SU-DHL-6 (cell line): ENCODE measurements at regions not wholly inside any gene's neighbourhood (a gene's known extent, or its start where the extent isn't known, plus 50 kb on each side); places are given as distances from the start of the nearest gene placed in this dataset.
"Not testable (repeated sequence)": the region's sequence is repeated elsewhere in the genome, so short reads cannot be mapped to it uniquely, and the experiment has no call there.

Experiments
- H2AFZ ChIP-seq: fragments of 200-600 bp; sonication (generic); 2 replicates; pipeline ENCODE4 v1.6.1; 2014; ENCODE audit warnings: low read depth, mild to moderate bottlenecking, moderate library complexity, mixed read lengths, antibody characterized with exemption, low read length; ENCODE audit not compliant: severe bottlenecking
- H3F3A ChIP-seq: fragments of 200-600 bp; shearing (Covaris generic); 2 replicates; pipeline ENCODE4 v1.6.0; 2016; ENCODE audit warnings: antibody characterized with exemption, mild to moderate bottlenecking; ENCODE audit not compliant: insufficient read depth
- H3K27ac ChIP-seq: fragments of 200-600 bp; sonication (generic); 2 replicates; pipeline ENCODE4 v1.5.1; 2016; ENCODE audit warnings: low read depth, mild to moderate bottlenecking, low read length, moderate library complexity, mixed read lengths
- H3K27me3 ChIP-seq: fragments of 200-600 bp; sonication (generic), shearing (Covaris generic); 2 replicates; pipeline ENCODE4 v1.6.0; 2014; ENCODE audit warnings: mild to moderate bottlenecking, low read length
- H3K36me3 ChIP-seq: fragments of 200-600 bp; sonication (generic); 2 replicates; pipeline ENCODE4 v1.6.1; 2014; ENCODE audit warnings: mild to moderate bottlenecking, low read length, mixed read lengths
- H3K4me2 ChIP-seq: fragments of 300-600, 200-600 bp; shearing (Covaris generic), sonication (generic); 2 replicates; pipeline ENCODE4 v1.6.0; 2014; ENCODE audit warnings: low read length, low read depth, mild to moderate bottlenecking; ENCODE audit not compliant: poor library complexity, severe bottlenecking
- H3K4me3 ChIP-seq: fragments of 200-600 bp; sonication (generic); 2 replicates; pipeline ENCODE4 v1.5.1; 2014; ENCODE audit warnings: antibody characterized with exemption, low read length, mild to moderate bottlenecking, mixed read lengths; ENCODE audit not compliant: insufficient read depth, poor library complexity, severe bottlenecking
- H3K79me2 ChIP-seq: fragments of 200-600 bp; sonication (generic); 2 replicates; pipeline ENCODE4 v1.6.1; 2014; ENCODE audit warnings: mild to moderate bottlenecking, low read length, moderate library complexity; ENCODE audit not compliant: insufficient read depth
- H3K9ac ChIP-seq: fragments of 200-600 bp; sonication (generic); 2 replicates; pipeline ENCODE4 v1.7.0; 2014; ENCODE audit warnings: mild to moderate bottlenecking, low read length
- H3K9me2 ChIP-seq: fragments of 200-600 bp; sonication (generic); replicated peaks from 2 replicates; pipeline ENCODE4 v1.6.1; 2014; ENCODE audit warnings: low read length; ENCODE audit not compliant: insufficient read depth
- H3K9me3 ChIP-seq: fragments of 200-600 bp; sonication (generic); 2 replicates; pipeline ENCODE4 v1.6.1; 2014; ENCODE audit warnings: low read length, mixed read lengths; ENCODE audit not compliant: insufficient read depth
- H4K20me1 ChIP-seq: fragments of 200-600 bp; sonication (generic); 2 replicates; pipeline ENCODE4 v1.6.1; 2014; ENCODE audit warnings: low read depth, mild to moderate bottlenecking, antibody characterized with exemption, low read length, moderate library complexity, mixed read lengths

DNA sequence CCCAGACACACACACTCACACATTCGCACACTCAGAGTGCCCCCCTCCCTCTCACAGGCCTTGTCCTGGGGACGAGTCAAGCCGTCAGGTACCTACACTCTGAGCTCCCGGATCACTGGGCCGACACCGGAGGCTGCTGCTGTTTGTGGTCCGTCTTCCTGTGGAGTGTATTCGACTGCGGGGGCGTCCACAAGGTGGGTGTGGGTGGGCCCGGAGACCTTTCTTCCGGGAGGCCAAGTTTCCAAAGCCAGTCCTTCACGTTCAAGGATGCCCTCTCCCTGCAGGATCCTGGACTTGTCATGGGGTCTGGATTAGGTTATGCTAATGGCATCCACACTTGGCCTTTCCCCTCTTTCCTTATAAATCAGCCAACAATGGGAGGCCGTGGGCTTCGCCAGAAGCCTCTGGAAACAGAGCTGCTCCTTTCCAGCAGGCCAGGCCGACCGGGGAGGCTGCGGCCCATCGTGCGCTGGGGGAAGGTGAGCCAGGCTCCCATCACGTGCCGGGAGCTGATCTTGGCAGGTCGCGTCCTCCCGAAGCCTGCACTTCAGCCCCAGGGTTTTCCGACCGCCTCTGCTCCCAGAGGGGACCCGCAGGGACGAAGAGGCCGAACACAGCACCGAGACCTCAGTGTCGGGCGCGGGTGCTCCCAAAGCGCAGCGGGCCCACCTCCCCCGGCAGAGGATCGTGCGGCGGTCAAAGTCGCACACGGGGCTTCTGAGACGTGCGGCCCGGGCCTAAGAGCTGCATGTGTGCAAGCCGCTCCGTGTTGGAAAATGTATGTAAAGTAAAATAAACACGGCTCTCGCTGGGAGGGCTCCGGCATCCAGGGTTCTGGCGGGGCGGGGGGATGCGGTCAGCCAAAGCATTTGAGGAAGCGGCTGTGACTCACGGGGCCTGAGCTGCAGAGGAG lies 196.5 kb upstream of the ZNF469 start:
- not testable (repeated sequence) for H2AFZ ChIP-seq, H4K20me1 ChIP-seq, H3K9me3 ChIP-seq, H3K79me2 ChIP-seq, H3K4me2 ChIP-seq, H3F3A ChIP-seq, H3K36me3 ChIP-seq, H3K27me3 ChIP-seq, H3K9me2 ChIP-seq, H3K9ac ChIP-seq, H3K4me3 ChIP-seq, H3K27ac ChIP-seq

DNA sequence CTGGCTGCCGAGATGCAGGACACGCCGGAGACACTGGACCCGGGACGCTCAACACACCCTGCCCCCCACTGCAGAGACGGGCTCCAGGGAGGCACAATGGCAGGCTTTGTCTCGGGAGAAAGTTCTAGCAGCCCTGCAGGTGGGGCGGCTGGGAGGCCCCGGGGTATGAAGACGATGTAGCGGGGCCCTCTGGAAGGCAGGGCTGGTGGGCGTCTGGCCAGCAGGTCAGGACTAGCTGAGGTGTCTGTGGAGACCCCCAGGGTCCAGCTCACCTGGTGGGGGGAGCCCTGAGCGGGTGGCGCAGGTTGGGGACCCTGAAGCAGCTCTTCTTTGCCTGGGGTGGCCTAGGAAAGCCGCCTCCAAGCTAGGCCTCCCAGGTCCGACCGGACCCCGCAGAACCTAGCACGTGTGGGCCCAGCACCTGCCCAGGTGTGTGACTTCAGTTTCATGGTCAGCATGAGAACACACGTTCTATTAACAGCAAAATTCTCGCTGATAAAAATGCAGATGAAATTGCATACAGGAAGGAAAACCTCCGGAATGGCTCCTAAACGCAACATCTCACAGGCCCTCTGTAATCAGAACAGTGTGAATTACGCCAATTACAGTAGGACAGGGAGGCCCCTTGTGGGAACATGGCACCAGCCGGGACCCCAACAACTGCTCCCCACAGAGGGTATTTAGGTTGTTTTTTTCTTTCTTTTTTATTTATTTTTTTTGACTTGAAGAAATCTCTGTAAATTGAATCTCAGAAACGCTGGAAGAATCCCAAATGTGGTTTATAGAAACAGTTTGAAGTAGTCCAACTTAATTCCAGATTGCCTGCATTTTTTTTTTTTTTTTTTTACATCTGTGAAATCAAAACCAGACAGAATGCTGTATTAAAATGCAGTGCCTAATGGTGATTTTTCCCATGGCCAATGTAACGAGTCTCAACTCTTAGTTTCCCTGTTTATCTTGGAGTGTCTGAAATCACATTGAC lies 195.6 kb upstream of the ZNF469 start:
- not testable (repeated sequence) for H3K36me3 ChIP-seq, H2AFZ ChIP-seq, H3K79me2 ChIP-seq, H3K4me3 ChIP-seq, H4K20me1 ChIP-seq, H3K9ac ChIP-seq, H3K4me2 ChIP-seq, H3K9me2 ChIP-seq, H3K27ac ChIP-seq, H3K27me3 ChIP-seq, H3K9me3 ChIP-seq, H3F3A ChIP-seq

DNA sequence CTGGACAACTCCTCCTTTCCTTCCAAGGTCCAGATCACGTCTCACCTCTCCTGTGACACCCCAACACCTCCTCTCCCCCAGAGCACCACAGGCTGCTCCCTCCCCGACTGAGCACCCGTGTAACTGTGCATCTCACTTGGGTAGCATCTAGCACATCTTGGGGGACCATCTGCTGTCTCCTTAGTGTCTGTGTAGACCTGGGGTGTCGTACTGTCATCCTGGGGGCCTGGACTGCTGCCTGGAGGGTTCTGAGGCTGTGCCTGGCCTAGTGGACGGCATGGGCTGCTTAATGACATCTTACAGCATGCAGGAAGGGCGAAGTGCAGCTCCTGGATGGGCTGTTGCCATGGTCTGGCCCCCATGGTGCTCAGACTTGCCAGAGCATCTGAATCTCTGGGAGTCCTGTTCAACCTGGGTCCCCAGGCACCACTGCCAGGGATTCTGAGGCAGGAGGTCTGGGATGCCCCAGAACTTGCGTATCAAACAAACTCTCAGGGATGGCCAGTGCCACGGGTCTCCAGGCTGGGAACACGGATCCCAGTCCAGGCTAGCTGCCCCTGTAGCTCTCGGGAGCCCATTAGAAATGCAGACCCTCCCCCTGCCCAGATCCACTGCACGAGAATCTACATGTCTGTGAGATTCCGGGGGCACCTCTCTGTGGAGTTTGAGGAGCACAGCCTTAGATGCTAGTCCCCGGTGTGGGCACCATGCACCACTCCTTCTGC lies 194.4 kb upstream of the ZNF469 start:
- H3K36me3 ChIP-seq, H2AFZ ChIP-seq, H3F3A ChIP-seq, H4K20me1 ChIP-seq, H3K4me2 ChIP-seq, H3K9me2 ChIP-seq, H3K27me3 ChIP-seq, H3K4me3 ChIP-seq, H3K9ac ChIP-seq, H3K79me2 ChIP-seq, H3K9me3 ChIP-seq, H3K27ac ChIP-seq: not testable (repeated sequence)

- not testable (repeated sequence) for H3K9me3 ChIP-seq, H3K9me2 ChIP-seq, H2AFZ ChIP-seq, H3K4me2 ChIP-seq, H3K27ac ChIP-seq, H3K27me3 ChIP-seq, H3F3A ChIP-seq, H3K9ac ChIP-seq, H3K79me2 ChIP-seq, H4K20me1 ChIP-seq, H3K36me3 ChIP-seq, H3K4me3 ChIP-seq
These were observed 192.1 kb upstream of the ZNF469 start for GRCh38 chr16:88190592-88191095.

DNA sequence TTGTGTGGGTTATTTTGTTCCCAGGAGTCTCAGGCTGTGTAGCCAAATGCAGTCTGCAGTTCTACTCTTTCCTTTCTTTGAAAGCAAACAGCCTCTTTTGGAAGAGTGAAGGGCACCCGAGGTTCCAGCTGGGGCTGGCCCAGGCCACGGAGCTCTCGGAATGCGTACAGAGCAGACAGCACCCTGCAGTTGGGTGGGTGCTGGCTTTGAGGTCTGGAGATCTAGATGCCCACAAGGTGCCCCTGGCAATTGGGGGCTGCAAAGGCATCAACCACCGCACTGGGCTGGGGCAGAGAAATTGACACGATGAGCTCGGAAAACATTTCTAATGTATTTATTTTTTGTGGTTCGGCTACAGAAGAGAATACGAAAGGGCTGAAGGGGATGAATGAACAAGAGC lies 191.6 kb upstream of the ZNF469 start:
- not testable (repeated sequence) for H3K9ac ChIP-seq, H3K27ac ChIP-seq, H4K20me1 ChIP-seq, H3K79me2 ChIP-seq, H3K4me3 ChIP-seq, H3F3A ChIP-seq, H2AFZ ChIP-seq, H3K4me2 ChIP-seq, H3K9me2 ChIP-seq, H3K36me3 ChIP-seq, H3K27me3 ChIP-seq, H3K9me3 ChIP-seq
